GM19240 (cell line): ENCODE measurements at regions not wholly inside any gene's neighbourhood (a gene's known extent, or its start where the extent isn't known, plus 50 kb on each side); places are given as distances from the start of the nearest gene placed in this dataset.
"Not testable (repeated sequence)": the region's sequence is repeated elsewhere in the genome, so short reads cannot be mapped to it uniquely, and the experiment has no call there.

ENCODE experiments used
- DNase-seq: peaks from one replicate; pipeline ENCODE4 v3.0.0; 2011; ENCODE audit warnings: low spot score; ENCODE audit not compliant: insufficient read length

- DNase-seq: no peak
Observed at GRCh38 chr11:130550984-130551383, 102.5 kb downstream of the ADAMTS15 start.

DNA sequence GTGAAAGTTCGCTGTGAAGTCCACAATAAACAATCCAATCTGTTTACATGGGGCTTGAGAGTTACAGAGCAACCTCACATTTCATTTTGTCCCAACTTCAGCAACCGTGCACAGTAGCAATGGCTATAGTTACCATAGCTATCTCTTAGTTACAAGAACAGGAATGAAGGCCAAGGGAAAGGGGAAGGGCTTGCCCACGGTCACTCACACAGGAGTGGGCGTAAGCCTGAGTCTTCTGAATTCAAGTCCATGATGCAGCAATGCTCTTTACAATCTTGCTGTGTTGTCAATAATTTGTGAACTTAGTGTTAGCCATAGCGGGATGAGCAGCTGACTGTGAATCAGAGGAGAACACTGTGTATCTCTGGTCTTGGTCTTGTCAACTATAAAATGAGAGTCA is 102.9 kb downstream of the ADAMTS15 start:
- DNase-seq: no peak

DNA sequence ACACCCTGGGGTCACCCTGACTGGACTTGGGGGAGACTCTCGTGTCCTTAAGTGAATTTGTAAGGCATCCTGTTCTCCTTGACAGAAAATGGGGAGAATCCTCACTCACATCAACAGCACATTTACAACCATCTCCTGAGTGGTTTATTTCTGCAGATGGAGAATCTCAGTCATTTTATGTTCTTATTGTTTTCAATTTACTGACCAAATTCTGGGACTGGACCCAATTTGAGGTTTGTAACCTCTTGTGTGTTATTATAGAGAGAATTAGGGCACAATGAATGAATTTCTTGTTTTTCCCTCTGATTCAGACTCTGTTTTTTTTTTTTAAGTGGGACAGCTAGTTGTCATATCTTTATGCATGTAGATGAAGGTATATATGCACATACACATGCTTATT is 104.9 kb downstream of the ADAMTS15 start:
- no peak for DNase-seq

DNA sequence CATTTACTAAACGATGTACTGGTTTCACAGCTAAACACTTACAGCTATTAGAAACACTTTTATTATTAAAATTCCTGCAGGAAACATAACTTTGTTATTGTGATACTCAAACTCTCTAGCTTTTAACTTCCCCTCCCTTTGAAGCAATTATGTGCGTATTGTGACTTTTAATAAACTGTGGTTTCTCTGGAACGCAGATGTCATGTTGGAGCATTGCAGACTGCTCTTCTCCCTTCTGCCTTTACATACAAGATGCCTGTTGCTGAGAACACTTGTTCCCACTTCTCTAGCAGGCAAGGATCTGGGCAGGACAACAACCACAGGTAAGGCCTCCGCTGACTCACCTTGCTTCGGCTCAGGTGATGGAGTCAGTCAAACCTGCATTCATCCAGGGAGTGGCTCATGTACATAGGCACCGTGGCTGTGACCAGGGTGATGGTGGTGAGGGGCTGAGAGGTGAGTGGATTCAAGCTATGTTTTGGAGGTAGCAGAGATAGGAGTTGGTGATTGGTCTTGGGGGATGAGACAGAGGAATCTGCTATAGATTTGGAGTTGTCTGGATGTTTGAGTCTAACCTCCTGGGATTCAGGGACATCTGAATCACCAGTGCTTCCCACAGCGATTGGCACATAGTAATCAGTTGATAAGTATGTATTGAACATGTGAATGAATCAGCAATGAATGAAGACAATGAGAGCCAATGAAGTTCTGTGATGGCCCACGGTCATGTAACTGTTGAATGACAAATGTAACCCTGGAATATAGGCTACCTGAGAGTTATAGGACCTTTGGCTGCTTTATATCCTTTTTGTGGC is 106.0 kb downstream of the ADAMTS15 start:
- DNase-seq: no peak

DNA sequence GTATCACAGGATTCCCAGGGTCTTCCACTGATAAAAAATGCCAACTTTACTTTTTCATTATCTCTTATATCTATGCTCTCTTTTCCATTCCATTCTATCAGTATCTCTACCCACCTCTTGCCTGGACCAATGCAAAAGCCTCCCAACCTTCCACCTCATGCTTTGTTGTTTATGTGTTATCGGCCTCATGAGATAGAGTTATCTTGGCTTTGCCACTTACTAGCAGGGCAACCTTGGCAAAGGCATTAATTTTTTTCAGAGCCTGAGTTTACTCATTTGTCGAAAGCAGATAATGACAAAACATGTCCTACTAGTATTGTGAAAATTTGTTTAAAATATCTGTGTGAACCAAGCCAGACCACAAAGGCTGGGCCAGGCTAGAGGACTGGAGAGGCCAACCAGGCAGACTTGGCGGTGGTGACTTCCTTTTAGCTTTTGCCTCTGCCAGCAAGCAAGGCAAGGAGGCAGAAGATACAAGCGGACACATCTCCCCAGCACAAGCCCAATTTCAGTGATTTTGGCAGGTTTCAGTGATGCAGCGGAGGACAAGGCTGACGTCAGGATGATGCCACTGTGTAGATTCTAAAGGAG is 106.9 kb downstream of the ADAMTS15 start:
- DNase-seq: no peak

DNA sequence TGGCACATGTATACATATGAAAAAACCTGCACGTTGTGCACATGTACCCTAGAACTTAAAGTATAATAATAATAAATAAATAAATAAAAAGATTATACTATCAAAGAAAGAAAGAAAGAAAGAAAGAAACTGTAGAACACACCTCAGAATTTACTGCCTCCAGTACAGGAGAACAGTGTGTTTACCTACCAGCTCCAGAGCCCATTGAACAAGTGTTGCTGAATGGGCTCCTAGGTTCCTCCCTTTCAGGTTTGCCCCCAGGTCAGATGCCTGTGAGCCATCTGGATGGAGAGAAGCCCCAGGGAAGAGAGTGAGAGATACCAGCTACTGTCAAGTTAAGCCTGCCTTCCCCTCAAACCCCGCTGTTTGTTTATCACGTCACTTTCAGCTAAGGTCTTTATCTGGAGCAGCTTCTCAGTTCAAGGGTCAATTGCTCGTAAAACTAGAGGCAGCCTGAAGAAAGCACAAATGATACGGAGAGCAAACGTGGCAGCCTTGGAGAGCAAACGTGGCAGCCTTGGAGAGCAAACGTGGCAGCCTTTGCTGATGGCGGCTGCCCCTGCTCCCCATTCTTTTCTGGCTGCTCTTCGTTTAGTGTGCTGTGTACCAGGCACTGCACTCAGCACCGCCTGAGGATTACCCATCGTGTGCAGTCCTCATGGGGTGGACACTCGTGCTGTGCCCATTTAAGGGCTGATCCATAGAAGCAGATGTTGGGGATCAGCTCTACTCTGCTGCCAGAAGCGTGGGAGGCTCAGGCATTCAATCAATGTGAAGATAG is 111.7 kb downstream of the ADAMTS15 start:
- DNase-seq: no peak

- no peak for DNase-seq
Observed at GRCh38 chr11:130560781-130561109, 112.3 kb downstream of the ADAMTS15 start.

DNA sequence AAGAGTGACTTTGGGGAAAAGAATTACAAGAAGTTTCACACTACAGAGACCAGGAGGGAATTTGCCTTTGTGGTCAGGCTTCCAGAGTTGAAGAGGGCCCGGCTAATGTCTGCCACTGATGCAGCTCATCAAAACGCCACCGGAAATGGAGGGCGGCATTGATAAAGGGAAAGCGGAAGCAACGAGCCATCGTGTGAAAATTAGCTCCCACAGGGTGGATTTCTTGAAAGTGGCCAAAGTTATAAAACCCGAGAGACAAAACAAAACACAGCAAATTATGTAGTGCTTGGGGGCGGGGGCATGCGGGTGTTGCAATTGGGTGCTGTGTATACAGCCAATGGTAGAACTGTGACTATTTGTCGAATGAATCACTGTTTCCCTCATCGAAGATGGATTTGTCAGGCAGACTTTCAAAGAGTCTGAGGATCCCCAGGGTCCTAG is 113.0 kb downstream of the ADAMTS15 start:
- no peak for DNase-seq

GRCh38 chr11:130562549-130562948 is 114.1 kb downstream of the ADAMTS15 start:
- no peak for DNase-seq

DNA sequence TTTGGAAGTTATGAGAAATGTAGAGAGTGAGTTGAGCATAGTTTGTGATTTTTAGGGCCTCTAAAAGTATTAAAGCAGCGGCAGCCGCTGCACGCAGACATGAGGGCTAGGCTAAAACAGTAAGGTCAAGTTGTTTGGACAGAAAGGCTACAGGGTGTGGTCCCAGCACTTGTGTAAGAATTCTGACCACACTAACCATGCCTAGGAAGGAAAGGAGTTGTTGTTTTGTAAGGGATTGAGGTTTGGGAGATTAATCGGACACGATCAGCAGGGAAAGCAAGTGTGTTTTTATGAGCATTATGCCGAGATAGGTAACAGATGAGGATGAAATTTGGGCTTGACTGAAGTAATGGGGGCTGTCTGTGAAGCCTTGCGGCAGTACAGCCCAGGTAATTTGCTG is 117.9 kb downstream of the ADAMTS15 start:
- DNase-seq: not testable (repeated sequence)

- no peak for DNase-seq
Observed at GRCh38 chr11:130571519-130571918, 123.1 kb downstream of the ADAMTS15 start.

DNA sequence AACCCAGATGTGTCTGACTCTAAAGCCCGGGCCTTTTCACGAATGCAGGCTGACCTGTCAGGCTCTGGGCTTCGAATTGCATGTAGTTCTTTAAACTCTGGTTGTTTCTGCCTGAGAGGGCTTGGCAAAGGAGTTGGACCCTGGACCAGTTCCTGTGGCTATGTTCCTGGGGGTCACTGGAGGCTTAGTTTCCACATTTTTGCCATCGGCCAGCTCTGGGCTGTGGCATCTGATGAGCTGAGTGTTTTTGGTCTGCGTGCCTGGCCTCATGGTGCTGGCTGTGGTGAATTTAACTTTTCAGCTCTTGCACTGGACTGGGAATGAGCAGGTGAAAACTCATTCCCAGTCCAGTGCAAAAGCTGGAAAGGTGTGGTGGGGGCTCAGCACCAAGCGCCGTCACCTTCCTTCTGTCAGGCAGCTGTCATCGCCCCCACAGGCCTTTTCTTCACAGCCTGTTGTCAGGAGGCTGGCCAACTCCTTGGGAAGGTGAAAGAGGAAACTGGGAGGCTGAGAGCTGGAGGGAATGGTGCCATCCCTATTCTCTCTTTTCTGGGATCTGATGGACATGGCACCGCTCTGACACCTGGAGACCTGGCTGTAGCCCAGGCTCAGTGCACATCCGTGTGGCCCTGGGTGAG is 123.6 kb downstream of the ADAMTS15 start:
- no peak for DNase-seq

- DNase-seq: no peak
Observed at GRCh38 chr11:130573767-130574166, 125.3 kb downstream of the ADAMTS15 start.

DNA sequence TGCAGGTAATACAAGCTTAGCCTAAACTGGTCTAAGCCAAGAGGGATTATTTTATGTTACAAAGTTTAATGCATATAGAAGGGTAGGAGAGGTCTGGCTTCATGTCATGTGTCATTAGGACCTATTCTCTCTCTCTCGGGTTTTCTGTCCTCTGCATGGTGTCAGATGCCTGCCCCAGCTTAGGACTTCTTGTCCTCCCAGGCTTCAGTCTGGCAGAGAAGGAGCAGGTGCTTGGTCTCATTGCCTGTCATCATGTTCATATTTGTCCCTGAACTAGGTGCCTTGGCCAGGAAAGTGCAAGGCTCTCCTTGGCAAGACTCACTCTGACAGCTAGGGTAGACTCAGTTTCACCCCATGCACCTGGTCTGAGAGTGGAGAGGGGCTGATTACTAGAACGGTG is 126.3 kb downstream of the ADAMTS15 start:
- no peak for DNase-seq

DNA sequence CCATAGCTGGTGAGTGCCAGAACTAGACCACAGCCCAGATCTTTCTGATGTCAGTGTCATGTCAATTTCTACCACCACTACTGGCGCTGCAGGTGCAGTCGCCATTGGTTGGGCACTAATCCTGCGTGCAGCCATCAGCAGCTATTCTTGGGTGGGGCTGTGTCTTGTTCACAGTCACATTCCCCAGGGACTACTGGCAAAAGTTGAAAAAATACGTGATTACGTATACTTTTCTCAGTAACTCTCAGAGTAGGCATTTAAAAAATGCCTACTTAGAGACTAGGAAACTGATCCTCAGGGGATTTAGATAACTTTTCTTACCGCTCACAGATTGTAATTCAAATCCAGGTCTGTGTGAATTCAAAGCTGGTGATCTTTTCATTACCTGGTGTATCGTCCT is 127.7 kb downstream of the ADAMTS15 start:
- DNase-seq: no peak

- DNase-seq: no peak
Observed at GRCh38 chr11:130578738-130579368, 130.4 kb downstream of the ADAMTS15 start.

DNA sequence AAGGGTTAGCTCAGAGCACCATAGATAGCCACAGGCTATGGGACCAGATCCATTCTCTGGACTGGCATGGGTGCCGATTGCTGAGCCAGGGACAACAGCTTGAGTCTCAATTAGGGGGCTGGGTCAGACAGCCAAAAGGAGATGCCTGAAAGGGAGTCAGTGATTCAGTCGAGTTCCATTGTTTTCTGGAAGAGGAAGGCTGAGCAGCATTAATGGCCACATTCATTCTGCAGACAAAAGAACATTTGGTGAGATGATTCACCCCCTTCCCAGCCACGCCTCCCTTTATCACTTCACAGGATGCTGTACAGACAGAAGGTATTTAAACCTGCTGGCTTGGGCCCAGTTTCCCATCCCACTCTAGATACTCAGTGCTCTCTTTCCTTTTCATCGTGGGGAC is 131.9 kb downstream of the ADAMTS15 start:
- DNase-seq: no peak

DNA sequence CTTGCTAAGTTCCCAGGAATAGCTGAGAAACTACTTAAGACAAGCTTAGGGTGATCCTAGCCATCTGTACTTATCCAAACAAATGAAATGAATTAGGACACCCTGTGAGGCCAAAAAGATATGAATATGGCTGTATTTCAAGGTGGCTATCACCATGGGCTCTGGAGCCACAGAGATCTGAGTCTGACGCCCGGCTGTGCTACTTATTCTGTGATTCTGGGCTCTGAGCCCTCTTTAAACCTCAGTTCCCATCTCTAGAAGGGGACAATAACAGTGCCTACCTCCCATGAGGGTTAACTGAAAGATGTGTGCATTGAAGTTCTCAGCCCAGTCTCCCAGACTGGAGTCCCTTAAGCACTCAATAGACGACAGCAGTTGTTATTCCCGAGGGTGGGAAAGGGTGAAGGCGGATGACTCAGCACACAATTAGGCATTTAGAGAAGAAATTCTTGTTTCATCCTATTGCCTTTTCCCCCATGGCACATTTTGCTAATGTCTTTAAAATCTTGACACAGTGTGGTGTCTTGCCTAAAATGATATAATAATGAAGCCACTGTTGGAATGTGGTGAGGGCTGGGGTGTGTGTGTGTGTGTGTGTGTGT is 132.5 kb downstream of the ADAMTS15 start:
- DNase-seq: no peak

DNA sequence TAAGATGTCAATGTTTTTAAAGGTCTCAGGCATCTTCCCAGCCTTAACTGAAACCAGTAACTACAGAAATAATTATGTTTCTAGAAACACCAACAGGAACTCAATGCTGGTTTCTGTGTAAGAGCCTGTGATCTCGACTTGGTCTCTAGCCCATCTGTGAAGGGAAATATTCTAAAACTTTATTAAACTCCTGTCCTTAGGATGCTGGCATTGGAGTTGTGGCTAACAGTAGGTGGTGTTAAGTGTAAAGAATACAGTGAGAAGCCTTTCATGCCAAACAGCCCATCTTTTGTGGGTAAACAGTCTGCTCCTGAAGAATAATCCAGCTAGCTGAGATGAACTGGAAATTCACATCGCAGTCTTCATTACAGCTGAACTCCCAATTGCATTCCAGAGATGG is 133.2 kb downstream of the ADAMTS15 start:
- no peak for DNase-seq

- DNase-seq: no peak
Observed at GRCh38 chr11:130582176-130582575, 133.7 kb downstream of the ADAMTS15 start.

DNA sequence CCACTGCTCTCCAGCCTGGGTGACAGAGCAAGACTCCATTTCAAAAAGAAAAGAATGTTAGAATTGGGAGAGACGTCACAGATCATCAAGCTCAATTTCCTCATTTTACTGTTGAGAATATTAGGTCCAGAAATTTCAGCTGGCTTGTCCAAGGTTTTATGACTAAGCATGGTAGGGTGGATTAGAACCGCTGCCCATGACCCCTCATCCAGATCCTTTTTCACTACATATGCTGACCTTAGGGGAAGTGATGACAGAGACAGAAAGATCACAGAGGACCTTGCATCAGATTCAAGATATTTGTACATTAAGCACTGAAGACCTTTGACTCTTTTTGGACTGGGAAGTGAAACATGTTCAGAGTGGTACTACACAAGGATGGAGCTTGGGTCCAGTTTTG is 134.5 kb downstream of the ADAMTS15 start:
- DNase-seq: no peak
